K562 (cell line): ENCODE measurements at regions not wholly inside any gene's neighbourhood (a gene's known extent, or its start where the extent isn't known, plus 50 kb on each side); places are given as distances from the start of the nearest gene placed in this dataset.

ENCODE experiments used
- ATAC-seq: fragments of 200-7000 bp; cut with Tn5 transposase; 3 replicates; pipeline ENCODE4 v1.9.1; 2020; ENCODE audit warnings: moderate library complexity
- BruUV-seq: library from RNA; stranded (reverse); fragments of 400-500 nt; replicated peaks from 2 replicates; lab custom pipeline; 2021; lab: Mats Ljungman, UMichigan
- CTCF ChIA-PET: fragments of 300-600 bp; formaldehyde crosslinking; extraction: SDS; loops from one replicate; lab custom pipeline; 2021; ENCODE audit warnings: low intra/inter-chr PET ratio; lab: Yijun Ruan, JAX
- POLR2A ChIA-PET: fragments of 300-600, 350-650 bp; sonication (Branson Sonifier 250); formaldehyde crosslinking; extraction: SDS; loops from one replicate; lab custom pipeline; 2021; ENCODE audit warnings: antibody characterized with exemption, inconsistent platforms; lab: Yijun Ruan, JAX
- DNase-seq, 4 experiments: peaks; one replicate each; pipeline versions ENCODE4 v3.0.0 to v3.0.0-alpha.2; 2011 to 2018; ENCODE audit warnings: low spot score in 3 of 4, mixed read lengths in 3 of 4; ENCODE audit errors: extremely low read depth in 1 of 4
- FAIRE-seq: peaks from 2 replicates; lab custom pipeline; 2011; peaks lifted over from hg19 to GRCh38; lab: Jason Lieb, UNC
- H2AFZ ChIP-seq: 2 replicates; pipeline ENCODE4 v1.6.0; 2011; ENCODE audit warnings: low read depth, low read length, control low read depth, inconsistent platforms
- H3K27ac ChIP-seq: fragments of 200-600 bp; 3 replicates; pipeline ENCODE4 v1.8.0; 2011; ENCODE audit warnings: low read depth, mild to moderate bottlenecking, control low read depth, inconsistent platforms, low read length, moderate library complexity, mixed read lengths; ENCODE audit errors: extremely low read depth
- H3K27me3 ChIP-seq, 2 experiments: fragments of 300-600 bp in 1 of 2; 2 replicates in 1 of 2; 3 replicates in 1 of 2; pipeline versions ENCODE4 v1.6.0 to v1.8.0; 2011; ENCODE audit warnings: inconsistent platforms in 2 of 2, low read length in 2 of 2, mild to moderate bottlenecking in 1 of 2, mixed read lengths in 1 of 2, moderate library complexity in 1 of 2; ENCODE audit not compliant: control insufficient read depth in 2 of 2, insufficient read depth in 2 of 2
- H3K36me3 ChIP-seq: fragments of 300-600 bp; 3 replicates; pipeline ENCODE4 v1.8.0; 2011; ENCODE audit warnings: mild to moderate bottlenecking, low read length, inconsistent platforms; ENCODE audit not compliant: control insufficient read depth, insufficient read depth
- H3K4me1 ChIP-seq, 2 experiments: fragments of 200-600 bp in 1 of 2; replicated peaks in 1 of 2; 2 replicates in 1 of 2; 3 replicates in 1 of 2; pipeline versions ENCODE4 v1.5.1 to v1.8.0; 2011; ENCODE audit warnings: inconsistent platforms in 2 of 2, low read length in 2 of 2, mild to moderate bottlenecking in 1 of 2, mixed read lengths in 1 of 2, moderate library complexity in 1 of 2; ENCODE audit not compliant: control insufficient read depth in 2 of 2, insufficient read depth in 2 of 2
- H3K4me2 ChIP-seq: 2 replicates; pipeline ENCODE4 v1.6.1; 2011; ENCODE audit warnings: low read length, control low read depth, inconsistent platforms, mixed read lengths; ENCODE audit not compliant: insufficient read depth
- H3K4me3 ChIP-seq: fragments of 200-600 bp; sonication (generic), shearing (Covaris generic); 2 replicates; pipeline ENCODE4 v1.5.1; 2016; ENCODE audit warnings: control low read depth, inconsistent platforms
- H3K79me2 ChIP-seq: fragments of 200-600 bp; 3 replicates; pipeline ENCODE4 v1.8.0; 2011; ENCODE audit warnings: low read length, inconsistent platforms; ENCODE audit not compliant: control insufficient read depth, insufficient read depth
- H3K9ac ChIP-seq, 2 experiments: 2 replicates each; pipeline versions ENCODE4 v1.6.0 to v1.6.1; 2011; ENCODE audit warnings: low read depth in 2 of 2, low read length in 2 of 2, control low read depth in 1 of 2, inconsistent platforms in 1 of 2, mild to moderate bottlenecking in 1 of 2, mixed read lengths in 1 of 2; ENCODE audit not compliant: insufficient read depth in 1 of 2
- H3K9me1 ChIP-seq: one replicate; pipeline ENCODE4 v1.6.0; 2011; ENCODE audit warnings: inconsistent platforms, mild to moderate bottlenecking, low read length, moderate library complexity; ENCODE audit not compliant: control insufficient read depth, insufficient read depth
- H3K9me3 ChIP-seq: replicated peaks from 2 replicates; pipeline ENCODE4 v1.5.1; 2011; ENCODE audit warnings: low read depth, low read length, inconsistent platforms; ENCODE audit not compliant: control insufficient read depth, insufficient read depth
- H4K20me1 ChIP-seq: replicated peaks from 2 replicates; pipeline ENCODE4 v1.6.1; 2011; ENCODE audit warnings: low read length, inconsistent platforms, mixed read lengths; ENCODE audit not compliant: control insufficient read depth, insufficient read depth
- ATF2 ChIP-seq: sonication (generic); formaldehyde crosslinking; IDR thresholded peaks from 2 replicates; pipeline ENCODE4 v1.8.1; 2022; ENCODE audit warnings: missing genetic modification reagents
- ATF7 ChIP-seq: fragments of 450-650 bp; IDR thresholded peaks from 2 replicates; pipeline ENCODE4 v1.7.1; 2014; ENCODE audit warnings: mild to moderate bottlenecking, moderate library complexity
- DLX4 ChIP-seq: fragments of 250-450 bp; sonication (Bioruptor Pico); IDR thresholded peaks from 2 replicates; pipeline ENCODE4 v1.6.1; 2021; ENCODE audit warnings: mild to moderate bottlenecking
- E2F5 ChIP-seq: sonication (generic); formaldehyde crosslinking; IDR thresholded peaks from 2 replicates; pipeline ENCODE4 v1.8.0; 2022; ENCODE audit warnings: mild to moderate bottlenecking, missing genetic modification reagents
- HMGXB4 ChIP-seq: sonication (generic); formaldehyde crosslinking; IDR thresholded peaks from 2 replicates; pipeline ENCODE4 v1.8.1; 2023; ENCODE audit warnings: mild to moderate bottlenecking, missing genetic modification reagents
- NR2C1 ChIP-seq, 2 experiments: fragments of 450-650 bp; IDR thresholded peaks; 2 replicates each; pipeline ENCODE4 v1.6.1; 2017; ENCODE audit warnings: mild to moderate bottlenecking in 2 of 2, antibody characterized with exemption in 1 of 2, inconsistent platforms in 1 of 2, missing compliant biosample characterization in 1 of 2, missing genetic modification characterization in 1 of 2
- PTBP1 ChIP-seq: fragments of 200-400 bp; formaldehyde crosslinking; IDR thresholded peaks from 2 replicates; pipeline ENCODE4 v1.6.1; 2017; ENCODE audit warnings: low read depth, low read length
- SRSF7 ChIP-seq: fragments of 200-400 bp; formaldehyde crosslinking; optimal IDR thresholded peaks from 2 replicates; pipeline ENCODE3; 2017; ENCODE audit warnings: mild to moderate bottlenecking, low read depth, low read length
- TRIM24 ChIP-seq, 2 experiments: fragments of 450-650 bp; IDR thresholded peaks; 2 replicates each; pipeline ENCODE4 v1.6.1; 2016
- ZFPM2 ChIP-seq: fragments of 250-450 bp; sonication (Bioruptor Pico); IDR thresholded peaks from 2 replicates; pipeline ENCODE4 v1.5.1; 2022; ENCODE audit warnings: mild to moderate bottlenecking
- ZNF12 ChIP-seq: sonication (generic); formaldehyde crosslinking; IDR thresholded peaks from 2 replicates; pipeline ENCODE4 v1.4.0; 2020; ENCODE audit warnings: mild to moderate bottlenecking, missing genetic modification reagents
- ZNF274 ChIP-seq: IDR thresholded peaks from 2 replicates; pipeline ENCODE4 v1.6.1; 2011; ENCODE audit warnings: low read depth, mild to moderate bottlenecking, low read length, moderate library complexity, borderline replicate concordance
- ZNF311 ChIP-seq: fragments of 250-450 bp; sonication (Bioruptor Pico); IDR thresholded peaks from 2 replicates; pipeline ENCODE4 v1.4.0; 2020; ENCODE audit warnings: mild to moderate bottlenecking, moderate library complexity
- ZNF395 ChIP-seq: fragments of 200-800 bp; sonication (Bioruptor generic); IDR thresholded peaks from 2 replicates; pipeline ENCODE4 v1.6.1; 2017; ENCODE audit warnings: missing genetic modification characterization, missing compliant biosample characterization
- WGBS: fragments of 100-300 bp; shearing (Covaris generic); methylation state at CpG from one replicate; pipeline ENCODE4 v1.1.6; 2016; ENCODE audit warnings: low coverage, mixed read lengths; ENCODE audit not compliant: insufficient coverage; ENCODE audit errors: missing lambda C conversion rate; 5-methylcytosine and 5-hydroxymethylcytosine counted together
- in situ Hi-C: fragments of 300-500 bp; cut with MboI; formaldehyde crosslinking; loops from 4 replicates; pipeline ENCODE4 v1.15.0; 2018; ENCODE audit warnings: inconsistent platforms, mixed read lengths
- intact Hi-C: fragments of 100-400 bp; cut with micrococcal nuclease; formaldehyde crosslinking; loops from 2 replicates; pipeline ENCODE4 v1.14.2; 2022

- peaks cover 0 to 6% of the 10 kb centered on the region in 2 experiments; a peak in 2 of 5 replicates for H3K4me1 ChIP-seq
- FAIRE-seq (no peak), ATAC-seq (no peak), DNase-seq (no peak)
- CTCF ChIA-PET, result interaction anchor here (0.5 kb wide), 1 partner anchor 47 kb away, joined by 3 read pairs; no protein-coding TSS in a partner anchor
- no peak overlapping the region for H3K4me2 ChIP-seq
- H3K9me3 ChIP-seq, result no peaks in the 10 kb centered on the region
- H3K27me3 ChIP-seq, result peaks cover 13 to 62% of the 10 kb centered on the region in 2 experiments; a peak in 4 of 5 replicates
- H3K27ac ChIP-seq, result no peak overlapping the region
- H3K9ac ChIP-seq, result no peak overlapping the region
- intact Hi-C loops, result no loop called here
- POLR2A ChIA-PET, result no interaction called here
- H4K20me1 ChIP-seq, result peaks cover 17% of the 10 kb centered on the region
- no peaks in the 10 kb centered on the region for H3K36me3 ChIP-seq
- H2AFZ ChIP-seq, result no peak overlapping the region
- no peak overlapping the region for H3K4me3 ChIP-seq
- in situ Hi-C loops, result no loop called here
- H3K79me2 ChIP-seq, result no peaks in the 10 kb centered on the region
- 1% methylated on average over 9 of the region's 10 CpGs for WGBS
- peaks cover 4% of the 10 kb centered on the region for H3K9me1 ChIP-seq
- no TSS peak for BruUV-seq
- TF ChIP-seq SRSF7, result no peak
- TF ChIP-seq NR2C1 (IDR thresholded peaks at IDR 0.05), result no peak
- no peak for TF ChIP-seq NR2C1 (tag; IDR thresholded peaks at IDR 0.05)
- TF ChIP-seq PTBP1, result no peak
- TF ChIP-seq HMGXB4 (CRISPR knock-in tag), result no peak
- no peak for TF ChIP-seq ZNF311
- TF ChIP-seq DLX4 (CRISPR knock-in tag), result no peak
- no peak for TF ChIP-seq ATF7
- no peak for TF ChIP-seq ZNF395 (CRISPR knock-in tag)
- TF ChIP-seq E2F5, result no peak
- TF ChIP-seq ZFPM2 (CRISPR knock-in tag), result no peak
- no peak for TF ChIP-seq ZNF12 (CRISPR knock-in tag)
- TF ChIP-seq TRIM24 (IDR thresholded peaks at IDR 0.05), result no peak
- TF ChIP-seq ZNF274, result no peak
- no peak for TF ChIP-seq ATF2
Measured at GRCh38 chr17:79136596-79136995, 62.0 kb downstream of the ENGASE start.
